ENCODE measurements at regions not wholly inside any gene's neighbourhood (a gene's known extent, or its start where the extent isn't known, plus 50 kb on each side); places are given as distances from the start of the nearest gene placed in this dataset.

GRCh38 chr12:91618281-91618680, 435.7 kb upstream of the DCN start:
- Histone ChIP-seq H3K27ac (ENCODE audit: insufficient read depth, low read length, poor library complexity, severe bottlenecking) (no peak overlapping the region), H3K36me3 (ENCODE audit: control insufficient read depth, insufficient read depth, low read length) (no peaks in the 10 kb centered on the region), H3K9me3 (ENCODE audit: control insufficient read depth in 2 of 2, low read length in 2 of 2) (no peaks in the 10 kb centered on the region), H3K4me3 (ENCODE audit: low read depth, low read length) (no peak overlapping the region), H3K27me3 (ENCODE audit: control insufficient read depth, insufficient read depth, low read length) (no peaks in the 10 kb centered on the region), H3K4me1 (ENCODE audit: control insufficient read depth, insufficient read depth, low read length, poor library complexity, severe bottlenecking) (no peaks in the 10 kb centered on the region)
- Mint-ChIP-seq H3K4me3 (no peak overlapping the region), H3K9me3 (peaks cover 0 to 1% (median 0%) of the 10 kb centered on the region in 7 donors), H3K36me3 (no peaks in the 10 kb centered on the region), H3K27me3 (peaks cover 9% of the 10 kb centered on the region), H3K27ac (no peak overlapping the region), H3K4me1 (peaks cover 0 to 6% (median 0%) of the 10 kb centered on the region in 4 donors)
- ATAC-seq (ENCODE audit: low read depth in 2 of 2) (no peak), DNase-seq (no peak)

DNA sequence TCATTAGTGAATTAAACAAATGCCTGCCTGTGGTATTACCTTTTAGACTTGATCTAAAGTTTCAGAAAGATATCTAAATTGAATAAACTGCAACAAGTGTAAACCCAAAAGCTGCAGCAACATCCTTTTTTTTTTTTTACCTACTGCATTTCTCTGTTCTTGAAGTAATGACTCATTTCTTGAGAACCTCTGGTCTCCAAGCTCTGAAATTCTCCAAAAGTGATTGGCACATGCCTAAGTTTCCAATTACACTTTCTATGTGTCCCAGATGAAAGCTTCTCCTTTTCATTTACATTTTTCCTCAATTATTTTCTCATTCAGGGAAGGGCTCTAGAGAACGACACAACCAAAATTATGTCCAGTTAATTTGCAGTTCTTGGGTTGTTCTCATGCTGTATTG, 435.2 kb upstream of the DCN start:
- Mint-ChIP-seq H3K27me3 (peaks cover 7% of the 10 kb centered on the region), H3K4me3 (no peak overlapping the region), H3K36me3 (no peaks in the 10 kb centered on the region), H3K9me3 (peaks cover 0 to 1% (median 0%) of the 10 kb centered on the region in 7 donors), H3K4me1 (peaks cover 0 to 6% (median 0%) of the 10 kb centered on the region in 4 donors), H3K27ac (no peak overlapping the region)
- H3K4me1 ChIP-seq (ENCODE audit: control insufficient read depth, insufficient read depth, low read length, poor library complexity, severe bottlenecking) = no peaks in the 10 kb centered on the region
- H3K27me3 ChIP-seq (ENCODE audit: control insufficient read depth, insufficient read depth, low read length) = no peaks in the 10 kb centered on the region
- ATAC-seq (ENCODE audit: low read depth in 2 of 2) = no peak
- H3K9me3 ChIP-seq (ENCODE audit: control insufficient read depth in 2 of 2, low read length in 2 of 2) = no peaks in the 10 kb centered on the region
- H3K27ac ChIP-seq (ENCODE audit: insufficient read depth, low read length, poor library complexity, severe bottlenecking) = no peak overlapping the region
- no peaks in the 10 kb centered on the region for H3K36me3 ChIP-seq (ENCODE audit: control insufficient read depth, insufficient read depth, low read length)
- DNase-seq = no peak
- no peak overlapping the region for H3K4me3 ChIP-seq (ENCODE audit: low read depth, low read length)

- H3K4me3 ChIP-seq (ENCODE audit: low read depth, low read length) = no peak overlapping the region
- H3K36me3 ChIP-seq (ENCODE audit: control insufficient read depth, insufficient read depth, low read length) = no peaks in the 10 kb centered on the region
- no peak for DNase-seq
- peaks cover 0 to 2% (median 0%) of the 10 kb centered on the region in 7 donors for H3K9me3 Mint-ChIP-seq
- no peaks in the 10 kb centered on the region for H3K9me3 ChIP-seq (ENCODE audit: control insufficient read depth in 2 of 2, low read length in 2 of 2)
- no peaks in the 10 kb centered on the region for H3K36me3 Mint-ChIP-seq
- peaks cover 5% of the 10 kb centered on the region for H3K27me3 Mint-ChIP-seq
- peaks cover 0 to 2% (median 0%) of the 10 kb centered on the region in 4 donors for H3K4me1 Mint-ChIP-seq
- no peak for ATAC-seq (ENCODE audit: low read depth in 2 of 2)
- no peak overlapping the region for H3K27ac ChIP-seq (ENCODE audit: insufficient read depth, low read length, poor library complexity, severe bottlenecking)
- H3K27me3 ChIP-seq (ENCODE audit: control insufficient read depth, insufficient read depth, low read length) = no peaks in the 10 kb centered on the region
- no peak overlapping the region for H3K27ac Mint-ChIP-seq
- H3K4me1 ChIP-seq (ENCODE audit: control insufficient read depth, insufficient read depth, low read length, poor library complexity, severe bottlenecking) = no peaks in the 10 kb centered on the region
- H3K4me3 Mint-ChIP-seq = no peak overlapping the region
Measured at GRCh38 chr12:91616416-91616815, 433.8 kb upstream of the DCN start.

DNA sequence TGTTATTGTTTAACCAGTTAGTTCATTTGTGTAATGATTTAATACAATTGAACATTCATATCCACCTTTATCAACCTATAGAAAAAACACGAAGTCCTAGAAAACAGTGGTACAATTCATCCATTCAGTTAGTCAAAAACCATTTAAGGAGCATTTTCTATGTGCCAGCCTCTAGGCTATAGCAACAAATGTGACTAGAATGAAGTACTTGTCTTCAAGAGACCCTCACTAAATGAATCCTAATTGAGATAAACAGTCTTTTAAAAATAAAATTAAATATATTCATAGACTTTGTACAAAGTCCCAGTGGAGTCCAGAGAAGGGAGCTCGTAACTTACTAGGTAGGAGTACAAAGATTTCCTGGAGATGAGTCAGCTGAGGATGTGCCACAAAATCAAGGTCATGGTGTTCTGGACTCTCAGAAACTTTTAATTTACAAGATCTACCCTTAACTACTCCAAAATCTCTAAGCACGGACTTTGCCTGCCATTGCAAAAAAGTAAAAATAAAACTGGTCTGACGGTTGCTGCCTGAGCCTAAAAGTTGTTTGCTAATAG, 430.7 kb upstream of the DCN start:
- Histone ChIP-seq H3K4me3 (ENCODE audit: low read depth, low read length) (no peak overlapping the region), H3K36me3 (ENCODE audit: control insufficient read depth, insufficient read depth, low read length) (no peaks in the 10 kb centered on the region), H3K27ac (ENCODE audit: insufficient read depth, low read length, poor library complexity, severe bottlenecking) (no peak overlapping the region), H3K4me1 (ENCODE audit: control insufficient read depth, insufficient read depth, low read length, poor library complexity, severe bottlenecking) (no peaks in the 10 kb centered on the region), H3K9me3 (ENCODE audit: control insufficient read depth in 2 of 2, low read length in 2 of 2) (no peaks in the 10 kb centered on the region), H3K27me3 (ENCODE audit: control insufficient read depth, insufficient read depth, low read length) (no peaks in the 10 kb centered on the region)
- Mint-ChIP-seq H3K4me3 (no peak overlapping the region), H3K9me3 (peaks cover 0 to 4% (median 0%) of the 10 kb centered on the region in 7 donors), H3K4me1 (peaks cover 6 to 13% (median 10%) of the 10 kb centered on the region in 4 donors), H3K36me3 (no peaks in the 10 kb centered on the region), H3K27me3 (peaks cover 5% of the 10 kb centered on the region), H3K27ac (no peak overlapping the region)
- DNase-seq (no peak), ATAC-seq (ENCODE audit: low read depth in 2 of 2) (no peak)

DNA sequence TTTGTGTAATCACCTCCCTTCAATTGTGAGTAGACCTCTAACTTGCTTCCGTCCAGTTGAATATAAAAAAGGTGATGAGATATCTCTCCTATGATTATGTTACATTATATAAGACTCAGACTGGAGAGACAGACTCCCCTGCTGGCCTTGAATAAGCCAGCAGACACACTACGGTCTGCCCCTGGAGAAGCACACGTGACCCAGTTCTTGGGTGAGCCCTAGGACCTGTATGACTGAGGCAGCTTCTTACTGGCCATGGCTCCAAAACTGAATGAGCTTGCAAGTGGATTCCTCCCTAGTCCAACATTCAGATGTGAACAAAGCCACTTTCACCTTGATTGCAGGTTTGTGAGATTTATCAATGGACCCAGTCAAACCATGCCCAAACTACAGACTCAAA, 427.9 kb upstream of the DCN start:
- no peak for DNase-seq
- ATAC-seq (ENCODE audit: low read depth in 2 of 2) = no peak
- Histone ChIP-seq H3K27me3 (ENCODE audit: control insufficient read depth, insufficient read depth, low read length) (no peaks in the 10 kb centered on the region), H3K4me3 (ENCODE audit: low read depth, low read length) (no peak overlapping the region), H3K27ac (ENCODE audit: insufficient read depth, low read length, poor library complexity, severe bottlenecking) (no peak overlapping the region), H3K9me3 (ENCODE audit: control insufficient read depth in 2 of 2, low read length in 2 of 2) (no peaks in the 10 kb centered on the region), H3K4me1 (ENCODE audit: control insufficient read depth, insufficient read depth, low read length, poor library complexity, severe bottlenecking) (no peaks in the 10 kb centered on the region), H3K36me3 (ENCODE audit: control insufficient read depth, insufficient read depth, low read length) (no peaks in the 10 kb centered on the region)
- no peaks in the 10 kb centered on the region for H3K36me3 Mint-ChIP-seq
- H3K4me3 Mint-ChIP-seq = no peak overlapping the region
- peaks cover 0 to 4% (median 0%) of the 10 kb centered on the region in 7 donors for H3K9me3 Mint-ChIP-seq
- H3K4me1 Mint-ChIP-seq = peaks cover 6 to 13% (median 10%) of the 10 kb centered on the region in 4 donors
- H3K27me3 Mint-ChIP-seq = peaks cover 5% of the 10 kb centered on the region
- peak overlapping the region in 1 of 3 donors; percentile 59 for H3K27ac Mint-ChIP-seq

GRCh38 chr12:91609283-91609682, 426.7 kb upstream of the DCN start:
- Histone ChIP-seq H3K27ac (ENCODE audit: insufficient read depth, low read length, poor library complexity, severe bottlenecking) (no peak overlapping the region), H3K27me3 (ENCODE audit: control insufficient read depth, insufficient read depth, low read length) (no peaks in the 10 kb centered on the region), H3K4me1 (ENCODE audit: control insufficient read depth, insufficient read depth, low read length, poor library complexity, severe bottlenecking) (no peaks in the 10 kb centered on the region), H3K9me3 (ENCODE audit: control insufficient read depth in 2 of 2, low read length in 2 of 2) (no peaks in the 10 kb centered on the region), H3K36me3 (ENCODE audit: control insufficient read depth, insufficient read depth, low read length) (no peaks in the 10 kb centered on the region), H3K4me3 (ENCODE audit: low read depth, low read length) (no peak overlapping the region)
- Mint-ChIP-seq H3K36me3 (no peaks in the 10 kb centered on the region), H3K27ac (no peak overlapping the region), H3K4me3 (no peak overlapping the region), H3K9me3 (peaks cover 0 to 4% (median 0%) of the 10 kb centered on the region in 7 donors), H3K4me1 (peaks cover 6 to 13% (median 10%) of the 10 kb centered on the region in 4 donors), H3K27me3 (no peaks in the 10 kb centered on the region)
- DNase-seq (no peak), ATAC-seq (ENCODE audit: low read depth in 2 of 2) (no peak)

GRCh38 chr12:91608542-91608941, 425.9 kb upstream of the DCN start:
- peaks cover 6 to 13% (median 10%) of the 10 kb centered on the region in 4 donors for H3K4me1 Mint-ChIP-seq
- Histone ChIP-seq H3K4me1 (ENCODE audit: control insufficient read depth, insufficient read depth, low read length, poor library complexity, severe bottlenecking) (no peaks in the 10 kb centered on the region), H3K36me3 (ENCODE audit: control insufficient read depth, insufficient read depth, low read length) (no peaks in the 10 kb centered on the region), H3K27ac (ENCODE audit: insufficient read depth, low read length, poor library complexity, severe bottlenecking) (no peak overlapping the region), H3K9me3 (ENCODE audit: control insufficient read depth in 2 of 2, low read length in 2 of 2) (no peaks in the 10 kb centered on the region), H3K27me3 (ENCODE audit: control insufficient read depth, insufficient read depth, low read length) (no peaks in the 10 kb centered on the region), H3K4me3 (ENCODE audit: low read depth, low read length) (no peak overlapping the region)
- DNase-seq (no peak), ATAC-seq (ENCODE audit: low read depth in 2 of 2) (no peak)
- H3K27me3 Mint-ChIP-seq = no peaks in the 10 kb centered on the region
- peaks cover 0 to 4% (median 0%) of the 10 kb centered on the region in 7 donors for H3K9me3 Mint-ChIP-seq
- no peak overlapping the region for H3K4me3 Mint-ChIP-seq
- H3K27ac Mint-ChIP-seq = no peak overlapping the region
- H3K36me3 Mint-ChIP-seq = no peaks in the 10 kb centered on the region

DNA sequence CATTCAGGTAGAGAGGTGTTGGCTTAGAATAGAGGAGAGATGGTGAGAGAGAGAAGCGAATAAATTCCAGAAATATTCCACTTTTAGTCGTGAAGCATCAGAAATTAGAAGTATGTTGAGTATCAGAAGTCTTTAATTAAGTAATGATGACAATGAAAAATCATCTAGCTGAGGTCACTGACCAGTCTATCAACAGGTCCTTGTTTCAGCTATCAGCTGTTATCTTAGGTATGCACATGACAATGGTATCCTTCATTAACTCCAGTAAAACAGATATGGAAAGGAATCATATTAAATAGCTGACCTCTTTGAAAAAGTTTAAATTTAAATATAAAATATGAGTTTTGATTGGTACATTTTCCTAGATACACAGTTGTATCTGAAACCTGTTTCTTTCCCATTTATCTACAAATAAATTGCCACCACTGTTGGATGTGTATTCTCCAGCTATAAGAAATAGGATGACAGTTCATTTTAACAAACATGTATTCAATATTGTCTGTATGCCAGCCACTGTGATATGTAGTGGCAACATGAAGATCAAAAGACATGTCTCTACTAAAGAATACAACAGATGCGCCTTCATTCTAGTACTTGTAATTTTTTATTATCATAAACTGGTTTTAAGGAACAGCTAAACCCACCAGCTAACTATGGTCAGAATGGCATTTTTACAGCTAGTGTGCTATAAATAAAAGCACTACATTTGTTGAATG, 424.2 kb upstream of the DCN start:
- Mint-ChIP-seq H3K4me1 (peaks cover 6 to 13% (median 10%) of the 10 kb centered on the region in 4 donors), H3K4me3 (no peak overlapping the region), H3K36me3 (no peaks in the 10 kb centered on the region), H3K9me3 (peaks cover 0 to 2% (median 0%) of the 10 kb centered on the region in 7 donors), H3K27ac (no peak overlapping the region), H3K27me3 (peaks cover 4% of the 10 kb centered on the region)
- no peaks in the 10 kb centered on the region for H3K36me3 ChIP-seq (ENCODE audit: control insufficient read depth, insufficient read depth, low read length)
- no peaks in the 10 kb centered on the region for H3K4me1 ChIP-seq (ENCODE audit: control insufficient read depth, insufficient read depth, low read length, poor library complexity, severe bottlenecking)
- no peaks in the 10 kb centered on the region for H3K27me3 ChIP-seq (ENCODE audit: control insufficient read depth, insufficient read depth, low read length)
- DNase-seq (no peak), ATAC-seq (ENCODE audit: low read depth in 2 of 2) (no peak)
- H3K4me3 ChIP-seq (ENCODE audit: low read depth, low read length) = no peak overlapping the region
- H3K27ac ChIP-seq (ENCODE audit: insufficient read depth, low read length, poor library complexity, severe bottlenecking) = no peak overlapping the region
- no peaks in the 10 kb centered on the region for H3K9me3 ChIP-seq (ENCODE audit: control insufficient read depth in 2 of 2, low read length in 2 of 2)
